PC-9 (cell line): ENCODE measurements at regions not wholly inside any gene's neighbourhood (a gene's known extent, or its start where the extent isn't known, plus 50 kb on each side); places are given as distances from the start of the nearest gene placed in this dataset.
"Not testable (repeated sequence)": the region's sequence is repeated elsewhere in the genome, so short reads cannot be mapped to it uniquely, and the experiment has no call there.

ENCODE experiments used
- BruUV-seq: library from RNA; stranded (reverse); fragments of 400-500 nt; replicated peaks from 2 replicates; lab custom pipeline; 2021; lab: Mats Ljungman, UMichigan
- CTCF ChIA-PET: fragments of 300-600 bp; sonication (Branson Sonifier 250); formaldehyde crosslinking; loops from one replicate; lab custom pipeline; 2022; ENCODE audit warnings: antibody characterized with exemption; lab: Charles Lee
- POLR2A ChIA-PET: fragments of 300-600 bp; sonication (Branson Sonifier 250); formaldehyde crosslinking; loops from one replicate; lab custom pipeline; 2022; ENCODE audit warnings: antibody characterized with exemption; ENCODE audit not compliant: unreplicated experiment; lab: Charles Lee
- DNase-seq, 2 experiments: peaks; one replicate each; pipeline versions ENCODE4 v3.0.0 to v3.0.0-alpha.2; 2015 to 2022; ENCODE audit warnings: mixed read lengths in 1 of 2
- H2AFZ ChIP-seq: fragments of 200-600 bp; sonication (generic); 2 replicates; pipeline ENCODE4 v1.8.1; 2017; ENCODE audit warnings: antibody characterized with exemption
- H3F3A ChIP-seq: fragments of 200-600 bp; sonication (generic); 2 replicates; pipeline ENCODE4 v1.8.1; 2017; ENCODE audit warnings: antibody characterized with exemption, mild to moderate bottlenecking, low read depth; ENCODE audit not compliant: insufficient read depth
- H3K27ac ChIP-seq: fragments of 200-600 bp; sonication (generic); 2 replicates; pipeline ENCODE4 v1.6.1; 2016; ENCODE audit warnings: mixed run types
- H3K27me3 ChIP-seq: fragments of 200-600 bp; sonication (generic); 2 replicates; pipeline ENCODE4 v1.6.1; 2016; ENCODE audit warnings: low read depth, mixed run types; ENCODE audit not compliant: insufficient read depth
- H3K36me3 ChIP-seq: fragments of 200-600 bp; sonication (generic); 2 replicates; pipeline ENCODE4 v1.6.1; 2016; ENCODE audit warnings: low read depth, mixed run types
- H3K4me1 ChIP-seq: fragments of 200-600 bp; sonication (generic); replicated peaks from 2 replicates; pipeline ENCODE4 v1.6.1; 2016; ENCODE audit warnings: mixed run types; ENCODE audit not compliant: insufficient read depth
- H3K4me2 ChIP-seq: fragments of 200-600 bp; sonication (generic); 2 replicates; pipeline ENCODE4 v1.6.1; 2017; ENCODE audit warnings: mixed run types
- H3K4me3 ChIP-seq: fragments of 200-600 bp; sonication (generic); 2 replicates; pipeline ENCODE4 v1.6.1; 2016; ENCODE audit warnings: mixed run types
- H3K79me2 ChIP-seq: fragments of 200-600 bp; sonication (generic); 2 replicates; pipeline ENCODE4 v1.6.1; 2017; ENCODE audit warnings: low read depth, mixed run types
- H3K9me2 ChIP-seq: fragments of 200-600 bp; sonication (generic); 2 replicates; pipeline ENCODE4 v1.8.1; 2017; ENCODE audit warnings: mild to moderate bottlenecking; ENCODE audit not compliant: insufficient read depth
- H3K9me3 ChIP-seq: fragments of 200-600 bp; sonication (generic); 2 replicates; pipeline ENCODE4 v1.8.1; 2016; ENCODE audit warnings: low read depth; ENCODE audit not compliant: insufficient read depth
- H4K20me1 ChIP-seq: fragments of 200-600 bp; sonication (generic); 2 replicates; pipeline ENCODE4 v1.8.1; 2017; ENCODE audit not compliant: insufficient read depth
- EZH2 ChIP-seq: fragments of 200-600 bp; sonication (generic); IDR thresholded peaks from 2 replicates; pipeline ENCODE4 v1.8.0; 2017; ENCODE audit warnings: antibody characterized with exemption, low read depth
- intact Hi-C: fragments of 100-400 bp; cut with micrococcal nuclease; formaldehyde crosslinking; loops from one replicate; pipeline ENCODE4 v1.10.0; 2022; ENCODE audit not compliant: unreplicated experiment
- TF ChIP-seq, protein P1 (sequence below): fragments of 200-600 bp; sonication (generic); conservative IDR thresholded peaks from 2 replicates; pipeline ENCODE4 v1.6.1; 2017; ENCODE audit warnings: mixed run types, antibody characterized with exemption, mild to moderate bottlenecking, moderate library complexity

GRCh38 chr16:86953631-86954391 lies 363.4 kb downstream of the C16orf95 start:
- no peaks in the 10 kb centered on the region for H3K4me1 ChIP-seq
- H3K4me3 ChIP-seq = no peak overlapping the region
- POLR2A ChIA-PET = no interaction called here
- peaks cover 70% of the 10 kb centered on the region for H3K27me3 ChIP-seq
- H3K9me2 ChIP-seq = no peaks in the 10 kb centered on the region
- H3K9me3 ChIP-seq = no peaks in the 10 kb centered on the region
- CTCF ChIA-PET = no interaction called here
- TF ChIP-seq, protein P1, sequence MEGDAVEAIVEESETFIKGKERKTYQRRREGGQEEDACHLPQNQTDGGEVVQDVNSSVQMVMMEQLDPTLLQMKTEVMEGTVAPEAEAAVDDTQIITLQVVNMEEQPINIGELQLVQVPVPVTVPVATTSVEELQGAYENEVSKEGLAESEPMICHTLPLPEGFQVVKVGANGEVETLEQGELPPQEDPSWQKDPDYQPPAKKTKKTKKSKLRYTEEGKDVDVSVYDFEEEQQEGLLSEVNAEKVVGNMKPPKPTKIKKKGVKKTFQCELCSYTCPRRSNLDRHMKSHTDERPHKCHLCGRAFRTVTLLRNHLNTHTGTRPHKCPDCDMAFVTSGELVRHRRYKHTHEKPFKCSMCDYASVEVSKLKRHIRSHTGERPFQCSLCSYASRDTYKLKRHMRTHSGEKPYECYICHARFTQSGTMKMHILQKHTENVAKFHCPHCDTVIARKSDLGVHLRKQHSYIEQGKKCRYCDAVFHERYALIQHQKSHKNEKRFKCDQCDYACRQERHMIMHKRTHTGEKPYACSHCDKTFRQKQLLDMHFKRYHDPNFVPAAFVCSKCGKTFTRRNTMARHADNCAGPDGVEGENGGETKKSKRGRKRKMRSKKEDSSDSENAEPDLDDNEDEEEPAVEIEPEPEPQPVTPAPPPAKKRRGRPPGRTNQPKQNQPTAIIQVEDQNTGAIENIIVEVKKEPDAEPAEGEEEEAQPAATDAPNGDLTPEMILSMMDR = no peak
- TF ChIP-seq EZH2 = no peak
- H3F3A ChIP-seq = no peaks in the 10 kb centered on the region
- no peak for DNase-seq
- H3K36me3 ChIP-seq = no peaks in the 10 kb centered on the region
- no peak overlapping the region for H3K4me2 ChIP-seq
- no peaks in the 10 kb centered on the region for H4K20me1 ChIP-seq
- H3K27ac ChIP-seq = no peak overlapping the region
- BruUV-seq = no TSS peak
- intact Hi-C loops = no loop called here
- no peaks in the 10 kb centered on the region for H3K79me2 ChIP-seq
- H2AFZ ChIP-seq = no peak overlapping the region

DNA sequence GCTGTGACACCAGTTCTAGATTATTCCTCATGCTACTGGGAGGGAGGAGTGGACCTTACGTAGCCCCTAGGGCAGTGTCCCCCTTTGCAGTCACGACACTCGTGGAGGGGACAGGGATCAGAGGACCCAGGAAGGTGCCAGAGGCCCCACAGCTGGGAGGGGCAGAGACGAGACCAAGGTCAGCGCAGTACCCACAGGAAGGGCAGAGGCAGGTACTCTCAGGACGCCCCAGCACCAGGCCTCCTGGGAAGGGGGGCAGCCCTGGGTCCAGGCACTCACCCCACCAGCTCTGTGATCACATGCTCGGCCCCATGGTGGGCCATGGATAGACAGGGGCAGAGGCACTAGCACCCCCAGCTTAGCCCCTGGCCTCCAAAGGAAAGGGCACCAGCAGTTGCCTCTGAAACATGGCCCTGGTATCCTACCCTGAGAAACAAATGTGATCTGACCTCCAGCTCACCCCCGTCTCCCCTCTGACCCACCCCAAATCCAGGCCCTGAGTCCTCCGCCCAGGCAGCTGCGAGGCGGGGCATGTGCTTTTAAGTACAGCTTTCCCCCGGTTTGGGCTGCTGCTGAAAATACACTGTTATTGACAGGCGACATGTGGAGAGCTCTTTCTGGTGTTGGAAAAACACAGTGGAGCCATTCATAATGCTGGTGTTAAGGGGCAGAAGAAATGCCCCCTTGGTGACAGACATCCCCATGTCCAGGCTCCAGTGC lies 361.9 kb downstream of the C16orf95 start:
- H2AFZ ChIP-seq = no peak overlapping the region
- H3K79me2 ChIP-seq = no peaks in the 10 kb centered on the region
- H3K9me3 ChIP-seq = no peaks in the 10 kb centered on the region
- intact Hi-C loops = no loop called here
- no peak for DNase-seq
- TF ChIP-seq, protein P1 = no peak
- no peak for TF ChIP-seq EZH2
- no TSS peak for BruUV-seq
- H3K4me1 ChIP-seq = no peaks in the 10 kb centered on the region
- CTCF ChIA-PET = no interaction called here
- H3K9me2 ChIP-seq = no peaks in the 10 kb centered on the region
- POLR2A ChIA-PET = no interaction called here
- H3F3A ChIP-seq = no peaks in the 10 kb centered on the region
- H3K36me3 ChIP-seq = no peaks in the 10 kb centered on the region
- H3K27ac ChIP-seq = no peak overlapping the region
- H3K4me2 ChIP-seq = no peak overlapping the region
- peaks cover 73% of the 10 kb centered on the region for H3K27me3 ChIP-seq
- H4K20me1 ChIP-seq = no peaks in the 10 kb centered on the region
- no peak overlapping the region for H3K4me3 ChIP-seq

GRCh38 chr16:86956437-86956836 lies 360.8 kb downstream of the C16orf95 start:
- CTCF ChIA-PET = no interaction called here
- intact Hi-C loops = no loop called here
- TF ChIP-seq, protein P1 = no peak
- TF ChIP-seq EZH2 = no peak
- no peaks in the 10 kb centered on the region for H3F3A ChIP-seq
- H3K27ac ChIP-seq = no peak overlapping the region
- H3K79me2 ChIP-seq = no peaks in the 10 kb centered on the region
- no peak for DNase-seq
- H3K4me1 ChIP-seq = no peaks in the 10 kb centered on the region
- no peak overlapping the region for H2AFZ ChIP-seq
- H3K9me2 ChIP-seq = no peaks in the 10 kb centered on the region
- H3K36me3 ChIP-seq = no peaks in the 10 kb centered on the region
- POLR2A ChIA-PET = no interaction called here
- H4K20me1 ChIP-seq = 0 out of 2 replicates have a peak, but pooled peaks cover 7% of the 10 kb centered on the region
- no peak overlapping the region for H3K4me3 ChIP-seq
- BruUV-seq = no TSS peak
- H3K27me3 ChIP-seq = peaks cover 85% of the 10 kb centered on the region
- H3K4me2 ChIP-seq = no peak overlapping the region
- H3K9me3 ChIP-seq = no peaks in the 10 kb centered on the region

GRCh38 chr16:86957662-86958198 lies 359.5 kb downstream of the C16orf95 start:
- intact Hi-C loops, POLR2A ChIA-PET, H3K9me2 ChIP-seq, CTCF ChIA-PET, H3K4me1 ChIP-seq, H3K4me2 ChIP-seq, H3K36me3 ChIP-seq, DNase-seq, H3K9me3 ChIP-seq, H3F3A ChIP-seq, H3K4me3 ChIP-seq, H3K79me2 ChIP-seq, H3K27ac ChIP-seq, BruUV-seq, H2AFZ ChIP-seq, H4K20me1 ChIP-seq: not testable (repeated sequence)
- peaks cover 97% of the 10 kb centered on the region for H3K27me3 ChIP-seq
